ENCODE measurements at regions not wholly inside any gene's neighbourhood (a gene's known extent, or its start where the extent isn't known, plus 50 kb on each side); places are given as distances from the start of the nearest gene placed in this dataset.

GRCh38 chr16:77650761-77651160, 71.6 kb upstream of the NUDT7 start:
- in situ Hi-C loops (cut with MboI; ENCODE audit: low sequenced_read_pairs) = no loop called here

GRCh38 chr16:77652399-77652798, 69.9 kb upstream of the NUDT7 start:
- in situ Hi-C loops (cut with MboI; ENCODE audit: low sequenced_read_pairs) = no loop called here

DNA sequence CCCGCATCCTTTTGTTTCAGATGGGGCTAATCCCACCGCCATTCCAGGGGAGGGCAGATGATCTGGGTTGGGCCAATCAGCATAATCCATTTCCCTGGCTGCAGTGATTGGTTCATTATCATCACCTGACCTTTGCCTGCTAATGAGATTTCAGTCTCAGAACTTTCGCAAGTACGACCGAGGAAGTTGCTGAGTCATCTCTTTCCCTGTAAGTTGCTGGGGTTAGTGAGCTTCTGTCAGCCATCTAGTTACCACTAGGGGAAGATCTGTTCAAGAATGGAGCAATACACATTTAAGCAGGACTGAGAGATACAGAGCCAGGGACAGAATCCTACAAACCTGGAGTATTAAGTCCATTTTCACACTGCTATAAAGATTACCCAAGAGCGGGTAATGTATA, 65.3 kb upstream of the NUDT7 start:
- in situ Hi-C loops (cut with MboI; ENCODE audit: low sequenced_read_pairs) = no loop called here

- in situ Hi-C loops (cut with MboI; ENCODE audit: low sequenced_read_pairs) = no loop called here
Measured at GRCh38 chr16:77660311-77660710, 62.0 kb upstream of the NUDT7 start.

DNA sequence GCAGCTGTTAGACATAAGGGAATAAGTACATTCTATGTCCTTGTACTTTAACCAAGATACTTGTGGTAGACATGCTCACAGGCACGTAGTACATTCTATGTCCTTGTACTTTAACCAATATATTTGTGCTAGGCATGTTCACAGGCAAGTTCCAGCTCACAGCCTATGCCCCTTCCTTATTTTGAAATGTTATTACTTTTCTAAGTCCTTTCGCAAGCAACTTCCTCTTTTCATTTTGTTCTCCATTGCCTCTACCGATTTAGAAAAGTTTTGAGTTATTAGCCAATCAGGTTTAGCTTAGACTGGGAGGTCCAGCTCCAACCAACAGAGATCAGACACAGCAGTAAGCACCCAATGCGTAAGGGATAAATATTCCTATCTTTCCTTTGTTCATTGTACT, 60.1 kb upstream of the NUDT7 start:
- in situ Hi-C loops (cut with MboI; ENCODE audit: low sequenced_read_pairs) = no loop called here

DNA sequence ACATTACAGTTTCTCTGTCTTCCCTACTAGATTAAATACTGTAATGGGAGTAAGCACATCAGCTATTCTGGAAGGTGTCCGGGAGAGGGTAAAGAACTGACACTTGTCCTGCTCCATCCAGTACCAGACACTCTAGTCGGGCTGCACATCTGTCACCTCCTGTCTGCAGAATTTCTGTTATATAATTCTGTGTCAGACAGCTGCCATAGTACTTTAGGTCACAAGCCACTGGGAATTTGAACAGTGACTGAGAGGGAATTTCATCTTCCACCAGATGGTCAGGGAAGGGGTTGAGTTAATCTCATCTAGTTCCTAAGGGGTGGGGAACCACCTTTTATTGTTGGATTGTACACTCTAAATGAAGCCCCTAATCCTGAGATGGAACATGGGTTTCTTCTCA, 58.6 kb upstream of the NUDT7 start:
- in situ Hi-C loops (cut with MboI; ENCODE audit: low sequenced_read_pairs) = no loop called here

DNA sequence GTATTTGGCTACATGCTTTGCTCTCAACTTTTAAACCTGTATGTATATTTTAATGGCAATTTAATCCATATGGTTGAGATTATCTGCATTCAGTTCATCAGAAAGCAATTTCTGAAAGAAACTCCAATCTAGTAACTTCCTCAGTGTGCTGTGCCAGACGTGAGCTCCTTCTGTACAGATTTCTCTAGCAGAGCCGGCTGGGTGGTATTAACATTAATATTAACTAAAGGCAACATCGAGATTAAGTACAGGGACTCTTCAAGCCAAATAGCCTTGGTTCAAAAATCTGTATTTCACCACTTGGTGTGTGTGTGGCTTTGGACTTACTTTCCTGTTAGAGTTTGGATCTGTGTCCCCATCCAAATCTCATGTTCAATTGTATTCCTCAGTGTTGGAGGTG, 55.5 kb upstream of the NUDT7 start:
- in situ Hi-C loops (cut with MboI; ENCODE audit: low sequenced_read_pairs) = no loop called here

- in situ Hi-C loops (cut with MboI; ENCODE audit: low sequenced_read_pairs) = no loop called here
Measured at GRCh38 chr16:77668201-77668600, 54.1 kb upstream of the NUDT7 start.

- in situ Hi-C loops (cut with MboI; ENCODE audit: low sequenced_read_pairs) = no loop called here
Measured at GRCh38 chr16:77669057-77669456, 53.3 kb upstream of the NUDT7 start.
